H9 (cell line): ENCODE measurements at regions not wholly inside any gene's neighbourhood (a gene's known extent, or its start where the extent isn't known, plus 50 kb on each side); places are given as distances from the start of the nearest gene placed in this dataset.

Source experiments
- DNase-seq: peaks from one replicate; pipeline ENCODE4 v3.0.0-alpha.2; 2017
- H2AFZ ChIP-seq: one replicate; pipeline ENCODE4 v1.6.1; 2013; ENCODE audit warnings: mild to moderate bottlenecking, low read length, control low read depth, moderate library complexity
- H2AK5ac ChIP-seq: 2 replicates; pipeline ENCODE4 v1.6.1; 2013; ENCODE audit warnings: low read length, control low read depth, mixed read lengths; ENCODE audit not compliant: insufficient read length
- H2BK120ac ChIP-seq: one replicate; pipeline ENCODE4 v1.6.1; 2013; ENCODE audit warnings: low read depth, mild to moderate bottlenecking, low read length, control low read depth, inconsistent platforms; ENCODE audit not compliant: poor library complexity, severe bottlenecking
- H2BK12ac ChIP-seq: 2 replicates; pipeline ENCODE4 v1.6.1; 2013; ENCODE audit warnings: low read length, control low read depth, mixed read lengths, low read depth; ENCODE audit not compliant: insufficient read length
- H2BK15ac ChIP-seq: 2 replicates; pipeline ENCODE4 v1.6.1; 2013; ENCODE audit warnings: low read depth, low read length, control low read depth
- H2BK20ac ChIP-seq: one replicate; pipeline ENCODE4 v1.6.1; 2013; ENCODE audit warnings: low read depth, mild to moderate bottlenecking, low read length, control low read depth, inconsistent platforms; ENCODE audit not compliant: poor library complexity, severe bottlenecking
- H2BK5ac ChIP-seq: 2 replicates; pipeline ENCODE4 v1.6.1; 2013; ENCODE audit warnings: low read length, control low read depth, mixed read lengths; ENCODE audit not compliant: insufficient read length
- H3K14ac ChIP-seq: 2 replicates; pipeline ENCODE4 v1.6.1; 2013; ENCODE audit warnings: low read length, control low read depth; ENCODE audit not compliant: insufficient read depth
- H3K18ac ChIP-seq: 2 replicates; pipeline ENCODE4 v1.6.1; 2013; ENCODE audit warnings: low read depth, mild to moderate bottlenecking, mixed read lengths, low read length, control low read depth; ENCODE audit not compliant: insufficient read length
- H3K23ac ChIP-seq: 2 replicates; pipeline ENCODE4 v1.6.1; 2013; ENCODE audit warnings: low read length, control low read depth, mixed read lengths, low read depth; ENCODE audit not compliant: insufficient read length
- H3K23me2 ChIP-seq: 2 replicates; pipeline ENCODE4 v1.6.1; 2013; ENCODE audit warnings: low read depth, mild to moderate bottlenecking, mixed read lengths, low read length, control low read depth; ENCODE audit not compliant: insufficient read length, poor library complexity, severe bottlenecking
- H3K27ac ChIP-seq: 2 replicates; pipeline ENCODE4 v1.5.1; 2013; ENCODE audit warnings: low read length, control low read depth, mixed read lengths, low read depth; ENCODE audit not compliant: insufficient read length
- H3K27me3 ChIP-seq: 2 replicates; pipeline ENCODE4 v1.6.1; 2013; ENCODE audit warnings: low read length, control low read depth, inconsistent platforms; ENCODE audit not compliant: insufficient read depth
- H3K4ac ChIP-seq: 2 replicates; pipeline ENCODE4 v1.6.1; 2013; ENCODE audit warnings: low read depth, mild to moderate bottlenecking, control low read depth, inconsistent platforms, low read length, moderate library complexity
- H3K4me1 ChIP-seq: 2 replicates; pipeline ENCODE4 v1.6.1; 2013; ENCODE audit warnings: low read length, control low read depth, inconsistent platforms; ENCODE audit not compliant: insufficient read depth
- H3K4me2 ChIP-seq: 2 replicates; pipeline ENCODE4 v1.6.1; 2013; ENCODE audit warnings: low read length, control low read depth, mixed read lengths; ENCODE audit not compliant: insufficient read length, insufficient read depth
- H3K56ac ChIP-seq: 2 replicates; pipeline ENCODE4 v1.6.1; 2013; ENCODE audit warnings: low read depth, mild to moderate bottlenecking, mixed read lengths, low read length, control low read depth; ENCODE audit not compliant: insufficient read length
- H3K79me1 ChIP-seq: 2 replicates; pipeline ENCODE4 v1.6.1; 2013; ENCODE audit warnings: low read depth, mild to moderate bottlenecking, moderate library complexity, low read length, control low read depth, inconsistent platforms; ENCODE audit not compliant: insufficient read depth, poor library complexity, severe bottlenecking
- H3K79me2 ChIP-seq: 2 replicates; pipeline ENCODE4 v1.6.1; 2013; ENCODE audit warnings: low read length, control low read depth, inconsistent platforms; ENCODE audit not compliant: insufficient read depth
- H3K9ac ChIP-seq: 2 replicates; pipeline ENCODE4 v1.6.1; 2013; ENCODE audit warnings: low read length, control low read depth, mixed read lengths; ENCODE audit not compliant: insufficient read length; ENCODE audit errors: extremely low read depth
- H3K9me3 ChIP-seq: one replicate; pipeline ENCODE4 v1.6.1; 2013; ENCODE audit warnings: low read depth, low read length, inconsistent platforms; ENCODE audit not compliant: control insufficient read depth
- H3T11ph ChIP-seq: one replicate; pipeline ENCODE4 v1.6.1; 2013; ENCODE audit warnings: mild to moderate bottlenecking, low read length, control low read depth, inconsistent platforms
- H4K20me1 ChIP-seq: one replicate; pipeline ENCODE4 v1.6.1; 2013; ENCODE audit not compliant: control insufficient read depth, insufficient read length, insufficient read depth
- H4K5ac ChIP-seq: 2 replicates; pipeline ENCODE4 v1.6.1; 2013; ENCODE audit warnings: low read depth, mild to moderate bottlenecking, mixed read lengths, low read length, control low read depth; ENCODE audit not compliant: insufficient read length
- H4K8ac ChIP-seq: replicated peaks from 2 replicates; pipeline ENCODE4 v1.6.1; 2013; ENCODE audit warnings: low read length, control low read depth, mixed read lengths, low read depth; ENCODE audit not compliant: insufficient read length
- H4K91ac ChIP-seq: 2 replicates; pipeline ENCODE4 v1.6.1; 2013; ENCODE audit warnings: low read depth, mild to moderate bottlenecking, moderate library complexity, mixed read lengths, low read length, control low read depth; ENCODE audit not compliant: insufficient read length
- H3K27ac Mint-ChIP-seq, 3 experiments: 2 replicates in 2 of 3; 3 replicates in 1 of 3; pipeline ENCODE4 v1.8.0; 2020 to 2021; ENCODE audit warnings: mixed read lengths in 3 of 3, mild to moderate bottlenecking in 1 of 3, moderate library complexity in 1 of 3
- H3K27me3 Mint-ChIP-seq: 2 replicates; pipeline ENCODE4 v1.8.0; 2021; ENCODE audit warnings: low read depth, mild to moderate bottlenecking, moderate library complexity, mixed read lengths
- H3K36me3 Mint-ChIP-seq, 3 experiments: 2 replicates in 2 of 3; 3 replicates in 1 of 3; pipeline ENCODE4 v1.8.0; 2020 to 2021; ENCODE audit warnings: low read depth in 3 of 3, mixed read lengths in 3 of 3; ENCODE audit not compliant: insufficient read depth in 1 of 3
- H3K4me1 Mint-ChIP-seq, 2 experiments: 2 replicates each; pipeline ENCODE4 v1.8.0; 2020; ENCODE audit warnings: mixed read lengths in 2 of 2
- H3K4me3 Mint-ChIP-seq, 2 experiments: 2 replicates in 1 of 2; 3 replicates in 1 of 2; pipeline ENCODE4 v1.8.0; 2020 to 2021; ENCODE audit warnings: mild to moderate bottlenecking in 2 of 2, mixed read lengths in 2 of 2, moderate library complexity in 1 of 2
- H3K9me3 Mint-ChIP-seq, 2 experiments: 2 replicates in 1 of 2; 3 replicates in 1 of 2; pipeline ENCODE4 v1.8.0; 2020; ENCODE audit warnings: mild to moderate bottlenecking in 2 of 2, mixed read lengths in 2 of 2, moderate library complexity in 1 of 2
- WGBS: extraction: QIAGEN DNeasy Blood & Tissue Kit; methylation state at CpG from one replicate; pipeline ENCODE4 v1.1.7; 2013; ENCODE audit warnings: missing lambda C conversion rate, low lambda C conversion rate, mixed read lengths; ENCODE audit not compliant: insufficient read length; ENCODE audit errors: extremely low coverage; 5-methylcytosine and 5-hydroxymethylcytosine counted together
- TF ChIP-seq, protein P1 (sequence below): fragments of 200-600 bp; sonication (generic); conservative IDR thresholded peaks from 3 replicates; pipeline ENCODE4 v1.8.0; 2021; ENCODE audit warnings: antibody characterized with exemption, mild to moderate bottlenecking

GRCh38 chr1:192916021-192916420 lies 107.2 kb downstream of the RGS2 start:
- Histone ChIP-seq H2AK5ac (no peak overlapping the region), H4K91ac (no peak overlapping the region), H2BK20ac (no peak overlapping the region), H2BK5ac (no peak overlapping the region), H4K5ac (no peak overlapping the region), H2BK120ac (no peak overlapping the region), H3K79me1 (no peaks in the 10 kb centered on the region), H3K23me2 (no peaks in the 10 kb centered on the region), H2BK15ac (no peak overlapping the region), H3K9me3 (no peaks in the 10 kb centered on the region), H3K79me2 (no peaks in the 10 kb centered on the region), H3K4me2 (no peak overlapping the region), H3K23ac (no peak overlapping the region), H3T11ph (no peak overlapping the region), H3K27ac (no peak overlapping the region), H3K14ac (no peak overlapping the region), H3K4me1 (no peaks in the 10 kb centered on the region), H3K18ac (no peak overlapping the region), H3K4ac (no peak overlapping the region), H4K20me1 (no peaks in the 10 kb centered on the region), H3K9ac (no peak overlapping the region), H3K27me3 (no peaks in the 10 kb centered on the region), H3K56ac (no peak overlapping the region), H4K8ac (no peak overlapping the region), H2BK12ac (no peak overlapping the region), H2AFZ (no peak overlapping the region)
- WGBS: no CpG with 5 or more reads among the region's 1 CpG
- no peak for DNase-seq
- no peaks in the 10 kb centered on the region; a peak in 1 of 5 replicates for H3K9me3 Mint-ChIP-seq
- no peak overlapping the region for H3K4me3 Mint-ChIP-seq
- peaks cover 7% of the 10 kb centered on the region in 2 experiments for H3K4me1 Mint-ChIP-seq
- H3K27me3 Mint-ChIP-seq: no peaks in the 10 kb centered on the region
- no peak overlapping the region for H3K27ac Mint-ChIP-seq
- H3K36me3 Mint-ChIP-seq: no peaks in the 10 kb centered on the region
- TF ChIP-seq, protein P1, sequence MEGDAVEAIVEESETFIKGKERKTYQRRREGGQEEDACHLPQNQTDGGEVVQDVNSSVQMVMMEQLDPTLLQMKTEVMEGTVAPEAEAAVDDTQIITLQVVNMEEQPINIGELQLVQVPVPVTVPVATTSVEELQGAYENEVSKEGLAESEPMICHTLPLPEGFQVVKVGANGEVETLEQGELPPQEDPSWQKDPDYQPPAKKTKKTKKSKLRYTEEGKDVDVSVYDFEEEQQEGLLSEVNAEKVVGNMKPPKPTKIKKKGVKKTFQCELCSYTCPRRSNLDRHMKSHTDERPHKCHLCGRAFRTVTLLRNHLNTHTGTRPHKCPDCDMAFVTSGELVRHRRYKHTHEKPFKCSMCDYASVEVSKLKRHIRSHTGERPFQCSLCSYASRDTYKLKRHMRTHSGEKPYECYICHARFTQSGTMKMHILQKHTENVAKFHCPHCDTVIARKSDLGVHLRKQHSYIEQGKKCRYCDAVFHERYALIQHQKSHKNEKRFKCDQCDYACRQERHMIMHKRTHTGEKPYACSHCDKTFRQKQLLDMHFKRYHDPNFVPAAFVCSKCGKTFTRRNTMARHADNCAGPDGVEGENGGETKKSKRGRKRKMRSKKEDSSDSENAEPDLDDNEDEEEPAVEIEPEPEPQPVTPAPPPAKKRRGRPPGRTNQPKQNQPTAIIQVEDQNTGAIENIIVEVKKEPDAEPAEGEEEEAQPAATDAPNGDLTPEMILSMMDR: no peak
